Spleen (tissue), 7 donors: ENCODE measurements at regions not wholly inside any gene's neighbourhood (a gene's known extent, or its start where the extent isn't known, plus 50 kb on each side); places are given as distances from the start of the nearest gene placed in this dataset.

Source experiments
- POLR2A ChIP-seq, 3 donors: fragments of 450-650 bp; IDR thresholded peaks; one replicate each; pipeline ENCODE4 v1.5.1; 2017; ENCODE audit warnings: antibody characterized with exemption in 3 of 3, mild to moderate bottlenecking in 1 of 3
- TF ChIP-seq, protein P1 (sequence below), 11 experiments: fragments of 200-600 bp in 7 of 11; fragments of 450-650 bp in 4 of 11; sonication (generic) in 4 of 11; IDR thresholded peaks in 8 of 11; conservative IDR thresholded peaks in 3 of 11; 1 replicate in 7 of 11; 2 replicates in 4 of 11; pipeline versions ENCODE4 v1.4.0 to v1.8.0; 2016 to 2021; ENCODE audit warnings: antibody characterized with exemption in 11 of 11, inconsistent platforms in 4 of 11, mild to moderate bottlenecking in 1 of 11
- donor health status: DM: no; HTN: no; CAD: no; lungs with moderate emphysema.
- donor health status: DM: no; HTN: no; CAD: no.
- donor health status: DM: no; HTN: no; CAD: no.

DNA sequence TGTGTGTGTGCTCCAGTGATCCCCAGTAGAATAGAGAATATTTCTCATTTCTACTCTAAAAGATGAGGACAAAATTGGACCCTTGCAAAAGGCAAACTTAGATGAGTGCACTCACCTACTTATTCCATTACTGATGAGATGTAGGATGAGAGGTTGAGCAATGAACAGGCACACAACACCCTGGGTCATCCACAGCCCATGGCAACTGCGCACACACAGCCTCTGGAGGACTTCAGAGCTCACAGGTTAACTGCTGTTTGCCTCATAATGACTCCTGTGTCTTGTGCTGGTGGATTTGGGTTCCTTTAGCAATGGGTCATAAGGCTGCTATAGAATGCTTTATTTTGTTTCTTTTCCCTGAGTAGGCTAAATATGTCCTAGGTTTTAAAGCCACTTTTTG lies 103.6 kb upstream of the TNFAIP3 start:
- TF ChIP-seq, protein P1, sequence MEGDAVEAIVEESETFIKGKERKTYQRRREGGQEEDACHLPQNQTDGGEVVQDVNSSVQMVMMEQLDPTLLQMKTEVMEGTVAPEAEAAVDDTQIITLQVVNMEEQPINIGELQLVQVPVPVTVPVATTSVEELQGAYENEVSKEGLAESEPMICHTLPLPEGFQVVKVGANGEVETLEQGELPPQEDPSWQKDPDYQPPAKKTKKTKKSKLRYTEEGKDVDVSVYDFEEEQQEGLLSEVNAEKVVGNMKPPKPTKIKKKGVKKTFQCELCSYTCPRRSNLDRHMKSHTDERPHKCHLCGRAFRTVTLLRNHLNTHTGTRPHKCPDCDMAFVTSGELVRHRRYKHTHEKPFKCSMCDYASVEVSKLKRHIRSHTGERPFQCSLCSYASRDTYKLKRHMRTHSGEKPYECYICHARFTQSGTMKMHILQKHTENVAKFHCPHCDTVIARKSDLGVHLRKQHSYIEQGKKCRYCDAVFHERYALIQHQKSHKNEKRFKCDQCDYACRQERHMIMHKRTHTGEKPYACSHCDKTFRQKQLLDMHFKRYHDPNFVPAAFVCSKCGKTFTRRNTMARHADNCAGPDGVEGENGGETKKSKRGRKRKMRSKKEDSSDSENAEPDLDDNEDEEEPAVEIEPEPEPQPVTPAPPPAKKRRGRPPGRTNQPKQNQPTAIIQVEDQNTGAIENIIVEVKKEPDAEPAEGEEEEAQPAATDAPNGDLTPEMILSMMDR (IDR thresholded peaks at IDR 0.05 in 8 of 11, conservative IDR thresholded peaks at IDR 0.05 in 3 of 11) = no peak
- TF ChIP-seq POLR2A (IDR thresholded peaks at IDR 0.05) = no peak
